22Rv1 (cell line): ENCODE measurements at regions not wholly inside any gene's neighbourhood (a gene's known extent, or its start where the extent isn't known, plus 50 kb on each side); places are given as distances from the start of the nearest gene placed in this dataset.

Source experiments
- H3K27ac ChIP-seq: fragments of 450-650 bp; 2 replicates; pipeline ENCODE4 v1.5.1; 2017
- CTCF ChIP-seq: fragments of 450-650 bp; IDR thresholded peaks from 2 replicates; pipeline ENCODE4 v1.5.1; 2017; ENCODE audit warnings: mild to moderate bottlenecking
- ZFX ChIP-seq: fragments of 450-650 bp; IDR thresholded peaks from 2 replicates; pipeline ENCODE4 v1.6.1; 2017; ENCODE audit warnings: antibody characterized with exemption, borderline replicate concordance

- TF ChIP-seq CTCF (no peak), ZFX (no peak)
- no peak overlapping the region for H3K27ac ChIP-seq
Measured at GRCh38 chr18:42222557-42222956, 267.5 kb downstream of the PIK3C3 start.

DNA sequence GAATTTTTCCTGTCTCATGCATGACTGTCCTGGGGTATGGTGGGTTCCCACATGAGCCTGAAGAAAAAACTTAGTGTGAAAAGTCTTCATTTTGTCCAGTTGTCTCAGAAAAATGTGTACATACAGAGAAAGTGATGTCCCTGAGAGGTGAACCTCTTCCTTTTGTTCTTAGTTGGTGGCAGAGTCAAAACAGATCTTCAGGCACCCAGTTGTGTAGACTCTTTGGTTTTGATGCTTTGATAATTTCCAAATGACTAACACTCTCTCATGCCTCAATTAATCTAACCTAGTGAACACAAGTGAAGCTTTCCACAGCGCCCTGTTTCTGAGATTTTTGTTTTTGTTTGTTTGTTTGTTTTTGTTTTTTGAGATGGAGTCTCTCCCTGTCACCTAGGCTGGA, 273.5 kb downstream of the PIK3C3 start:
- no peak overlapping the region for H3K27ac ChIP-seq
- no peak for TF ChIP-seq CTCF
- no peak for TF ChIP-seq ZFX

GRCh38 chr18:42229211-42230210, 274.5 kb downstream of the PIK3C3 start:
- no peak for TF ChIP-seq ZFX
- no peak for TF ChIP-seq CTCF
- peak overlapping the region; percentile 91 for H3K27ac ChIP-seq

DNA sequence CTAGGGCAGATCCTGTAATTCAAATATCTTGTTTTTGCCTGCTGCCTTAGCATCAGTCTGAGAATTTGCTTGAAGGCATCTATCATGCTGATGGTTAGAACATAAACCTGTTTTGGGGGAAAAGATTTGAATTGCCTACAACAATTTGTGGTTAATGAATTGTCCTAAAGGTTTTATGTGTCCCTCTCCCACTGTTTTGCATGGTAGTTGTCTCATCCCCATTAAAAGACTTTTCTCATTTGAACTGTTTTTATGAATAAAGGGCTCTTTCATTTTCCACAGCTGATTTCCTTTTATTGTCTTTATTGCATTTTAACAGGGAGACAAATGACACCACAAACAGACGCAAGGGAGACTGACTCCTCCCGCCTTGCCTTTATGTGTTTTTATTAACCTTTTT, 275.6 kb downstream of the PIK3C3 start:
- H3K27ac ChIP-seq, result peak overlapping the region; percentile 91
- TF ChIP-seq ZFX (no peak), CTCF (no peak)

DNA sequence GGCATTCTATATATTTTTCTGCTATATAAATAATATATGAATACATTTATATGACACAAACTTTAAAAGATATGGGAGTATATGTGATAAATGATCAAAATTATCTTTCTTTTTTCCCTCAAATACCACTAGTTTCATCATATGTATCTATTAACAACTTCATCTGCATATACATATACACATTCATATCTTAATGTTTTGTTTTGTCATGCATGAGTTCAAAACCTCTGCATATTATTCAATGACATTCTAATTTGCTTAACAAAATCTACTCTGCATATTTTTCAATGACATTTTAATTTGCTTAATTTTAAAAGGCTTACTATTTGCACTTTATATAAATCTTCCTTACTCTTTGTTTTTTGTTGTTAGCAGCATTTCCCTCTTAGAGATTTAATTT, 276.2 kb downstream of the PIK3C3 start:
- peak overlapping the region; percentile 91 for H3K27ac ChIP-seq
- TF ChIP-seq CTCF (no peak), ZFX (no peak)

- TF ChIP-seq CTCF (no peak), ZFX (no peak)
- H3K27ac ChIP-seq, result peak overlapping the region; percentile 91
Measured at GRCh38 chr18:42231796-42232195, 276.8 kb downstream of the PIK3C3 start.

DNA sequence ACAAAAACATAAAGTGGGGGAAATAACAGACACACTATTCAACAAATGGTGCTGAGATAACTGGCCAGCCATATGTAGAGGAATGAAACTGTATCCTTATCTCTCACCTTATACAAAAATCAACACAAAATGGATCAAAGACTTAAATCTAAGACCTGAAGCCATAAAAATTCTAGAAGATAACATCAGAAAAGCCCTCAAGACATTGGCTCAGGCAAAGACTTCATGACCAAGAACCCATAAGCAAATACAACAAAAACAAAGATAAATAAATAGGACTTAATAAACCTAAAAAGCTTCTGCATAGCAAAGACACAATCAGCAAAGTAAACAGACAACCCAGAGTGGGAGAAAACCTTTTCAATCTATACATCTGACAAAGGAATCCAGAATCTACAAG, 278.9 kb downstream of the PIK3C3 start:
- TF ChIP-seq ZFX, result no peak
- no peak for TF ChIP-seq CTCF
- H3K27ac ChIP-seq, result peak overlapping the region; percentile 91
